HL-60/S4 (cell line): ENCODE measurements at regions not wholly inside any gene's neighbourhood (a gene's known extent, or its start where the extent isn't known, plus 50 kb on each side); places are given as distances from the start of the nearest gene placed in this dataset.

Experiments used
- in situ Hi-C: fragments of 300-500 bp; cut with MboI; formaldehyde crosslinking; loops from 2 replicates; pipeline ENCODE4 v1.14.3; 2022; ENCODE audit warnings: low sequenced_read_pairs

DNA sequence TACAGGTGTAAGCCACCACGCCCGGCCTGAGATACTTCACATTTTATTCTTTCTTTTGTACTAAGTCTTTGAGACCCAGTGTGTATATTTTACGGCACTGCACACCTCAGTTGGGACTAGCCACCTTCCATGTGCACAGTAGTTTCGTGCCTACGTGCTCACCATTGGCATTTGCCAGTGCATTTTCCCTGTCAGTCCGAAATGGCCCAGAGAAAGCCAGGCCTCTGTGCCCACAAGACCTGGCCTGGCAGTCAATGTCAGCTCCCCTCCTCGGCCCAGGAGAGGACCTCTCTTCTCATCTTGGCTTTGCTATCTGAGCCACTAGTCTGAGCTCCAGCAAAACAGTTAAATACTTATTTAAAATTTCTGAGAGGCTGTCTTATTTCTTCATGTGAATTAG, 147.8 kb upstream of the KLHL29 start:
- in situ Hi-C loops = no loop called here

DNA sequence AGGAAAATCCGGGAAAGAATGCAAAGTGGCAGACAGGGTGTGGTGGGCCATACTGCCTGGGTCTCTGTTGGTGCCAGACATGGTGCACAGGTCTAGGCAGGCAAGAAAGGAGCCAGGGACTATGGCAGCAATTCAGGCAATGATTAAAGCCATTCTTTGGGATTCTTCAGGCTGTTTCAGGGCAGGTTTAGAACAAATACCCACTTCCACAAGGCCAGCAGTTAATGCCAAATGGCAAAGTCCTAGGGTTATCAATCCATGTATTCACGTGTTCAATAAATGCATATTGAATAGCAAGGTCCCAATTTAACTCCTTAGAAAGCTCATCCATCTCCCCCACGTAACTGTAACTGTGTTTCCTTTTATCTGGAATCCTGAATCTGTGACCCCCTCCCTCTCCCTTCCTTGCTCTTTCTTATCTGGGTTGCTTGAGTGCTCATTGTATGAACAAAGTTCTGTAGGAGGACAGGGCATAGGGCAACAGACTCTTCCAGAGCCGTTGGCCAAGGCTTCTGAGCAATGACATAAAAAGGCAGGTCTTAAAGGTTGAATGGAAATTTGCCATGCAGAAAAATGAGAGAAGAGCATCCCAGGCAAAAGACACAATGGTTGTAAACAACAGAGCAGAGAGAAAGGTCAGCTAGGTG, 146.8 kb upstream of the KLHL29 start:
- in situ Hi-C loops = no loop called here

DNA sequence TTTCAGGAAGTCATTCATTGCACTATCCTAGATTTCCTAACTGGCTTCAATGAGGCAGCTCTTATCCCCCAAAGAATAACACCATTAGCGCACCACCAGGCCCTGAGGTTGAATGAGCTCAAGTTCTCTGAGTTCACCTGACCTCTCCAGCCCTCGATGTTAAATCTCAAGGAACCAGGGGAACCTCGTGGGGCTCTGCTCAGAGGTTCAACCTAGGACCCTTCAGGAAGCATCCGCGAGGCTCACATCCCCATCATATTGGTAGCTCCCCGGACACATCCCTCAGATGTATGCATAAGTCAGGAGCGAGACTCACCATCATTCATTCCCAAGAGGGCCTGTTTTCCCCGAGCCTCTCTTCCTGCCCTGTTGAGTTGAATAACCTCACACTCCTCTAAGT, 145.6 kb upstream of the KLHL29 start:
- in situ Hi-C loops = no loop called here

DNA sequence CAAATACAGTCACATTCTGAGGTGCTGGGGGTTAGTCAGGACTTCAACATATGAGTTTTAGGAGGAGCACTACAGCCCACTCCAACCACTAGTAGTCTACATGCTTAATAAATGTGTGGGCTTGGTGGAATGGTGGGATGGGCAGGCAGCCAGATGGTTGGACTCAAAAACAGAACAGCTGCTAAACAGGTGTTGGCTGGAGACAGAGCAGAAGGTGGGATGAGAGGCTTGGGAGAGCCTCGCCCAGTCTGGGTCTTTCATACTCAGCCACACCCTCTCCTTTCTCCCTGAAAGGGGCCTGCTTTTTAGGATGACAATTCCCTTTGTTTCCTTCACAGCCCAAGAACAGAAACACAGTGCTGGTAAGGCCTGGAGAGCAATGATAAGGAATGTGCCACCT, 143.9 kb upstream of the KLHL29 start:
- in situ Hi-C loops = no loop called here

DNA sequence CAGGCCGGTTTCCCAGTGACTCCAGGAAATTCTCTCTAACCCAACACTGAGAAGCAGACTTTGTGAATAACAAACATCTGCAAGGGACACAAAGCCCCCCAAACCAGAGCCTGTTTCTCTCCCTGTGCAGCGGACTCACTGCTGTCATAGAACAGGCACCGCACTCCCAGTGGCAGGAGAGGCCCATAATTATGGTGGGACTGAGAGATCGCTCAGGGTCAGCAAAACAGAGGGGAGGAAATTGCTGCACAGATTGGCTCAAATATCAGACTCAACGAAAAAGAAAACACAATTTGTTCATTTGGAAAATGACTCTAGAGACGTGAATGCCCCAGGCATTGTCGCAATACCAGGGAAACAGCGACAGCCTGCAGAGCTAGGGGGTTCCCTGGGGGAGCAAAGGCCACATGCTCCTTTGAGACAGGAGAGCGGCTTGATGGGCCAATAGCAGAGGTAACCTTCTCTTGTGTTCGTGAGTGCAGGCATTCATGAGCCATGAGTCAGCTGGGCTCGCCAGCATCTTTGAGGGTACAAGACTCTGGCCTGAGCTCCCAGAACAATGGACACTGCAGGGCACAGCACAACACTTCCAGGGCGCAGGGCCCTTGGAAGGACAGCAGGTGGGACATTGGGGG, 143.3 kb upstream of the KLHL29 start:
- in situ Hi-C loops = no loop called here

DNA sequence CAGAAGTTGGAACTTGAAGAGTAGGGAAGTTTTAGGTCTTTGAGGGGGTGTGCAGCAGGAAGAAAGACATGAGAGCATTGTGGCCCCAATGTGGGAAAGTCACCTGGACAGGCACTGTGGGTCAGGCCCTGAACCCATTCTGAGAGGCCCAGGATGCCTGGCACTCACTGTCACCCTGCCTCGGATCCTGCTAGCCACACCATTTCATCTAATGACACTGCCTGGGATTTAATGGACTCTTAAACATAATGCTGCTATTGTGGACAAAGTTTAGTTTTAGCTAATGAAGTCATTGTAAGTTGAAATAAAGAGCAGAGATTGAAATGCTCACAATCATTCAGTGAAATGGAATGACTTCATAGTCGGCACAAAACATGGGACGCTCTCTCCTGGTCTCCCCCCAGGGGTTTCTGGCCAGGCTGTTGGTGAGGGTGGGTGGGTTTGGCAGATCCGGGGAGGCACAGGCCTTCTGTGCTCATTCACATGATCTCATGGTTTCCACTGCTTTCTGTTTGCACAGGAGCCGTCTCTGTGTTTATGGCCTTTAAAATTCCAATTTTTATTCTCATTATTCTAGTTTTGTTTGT, 141.8 kb upstream of the KLHL29 start:
- in situ Hi-C loops = no loop called here

DNA sequence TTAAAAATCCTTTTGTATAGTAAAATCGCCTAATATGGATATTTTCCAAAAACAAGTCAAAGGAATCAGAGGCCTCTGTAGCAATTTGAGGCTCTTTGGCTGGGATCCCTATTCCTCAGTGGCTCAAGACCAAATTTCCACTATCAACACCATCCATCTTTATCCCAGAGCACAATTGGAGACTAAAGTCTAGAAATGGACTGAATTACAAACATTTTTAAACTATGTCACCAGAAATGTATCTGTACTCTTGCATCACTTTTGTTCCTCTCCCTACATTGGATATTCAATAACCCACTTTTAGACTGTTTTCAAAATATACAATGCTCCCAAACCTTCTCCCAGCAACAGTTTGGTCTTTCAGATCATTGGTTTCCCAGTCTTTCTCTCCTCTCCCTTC, 140.4 kb upstream of the KLHL29 start:
- in situ Hi-C loops = no loop called here

DNA sequence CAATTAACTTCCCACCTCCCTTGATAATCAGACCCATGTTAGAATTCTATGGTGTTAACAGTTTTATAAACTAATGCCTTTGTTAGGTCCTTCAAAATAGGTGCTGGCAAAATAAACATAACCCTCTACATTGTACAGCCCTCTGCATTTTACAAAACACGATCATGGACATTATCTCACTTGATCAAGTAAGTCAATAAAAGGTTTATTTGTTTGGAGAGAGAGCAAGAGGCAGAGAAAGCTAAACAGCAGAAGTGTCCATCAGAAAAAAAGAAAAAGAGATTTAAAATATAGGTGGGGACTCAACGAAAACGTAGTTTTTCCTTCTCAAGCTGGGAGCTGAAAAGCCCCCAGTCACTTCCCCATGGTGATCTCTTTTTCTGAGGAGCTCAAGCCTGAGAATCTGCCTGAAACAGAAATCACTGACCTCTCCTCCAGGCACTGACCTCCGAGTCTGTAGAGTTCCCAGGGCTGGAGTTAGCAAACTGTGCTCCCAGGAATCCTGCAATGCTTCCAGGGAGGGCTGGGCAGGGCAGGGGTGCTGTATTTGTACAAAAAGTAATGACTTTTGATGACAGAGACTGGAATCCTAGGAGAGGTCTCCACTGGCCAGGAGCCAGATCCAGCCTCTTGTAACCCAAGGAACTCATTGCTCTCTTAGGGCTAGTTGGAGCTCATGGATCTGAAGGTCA, 137.8 kb upstream of the KLHL29 start:
- in situ Hi-C loops = no loop called here

DNA sequence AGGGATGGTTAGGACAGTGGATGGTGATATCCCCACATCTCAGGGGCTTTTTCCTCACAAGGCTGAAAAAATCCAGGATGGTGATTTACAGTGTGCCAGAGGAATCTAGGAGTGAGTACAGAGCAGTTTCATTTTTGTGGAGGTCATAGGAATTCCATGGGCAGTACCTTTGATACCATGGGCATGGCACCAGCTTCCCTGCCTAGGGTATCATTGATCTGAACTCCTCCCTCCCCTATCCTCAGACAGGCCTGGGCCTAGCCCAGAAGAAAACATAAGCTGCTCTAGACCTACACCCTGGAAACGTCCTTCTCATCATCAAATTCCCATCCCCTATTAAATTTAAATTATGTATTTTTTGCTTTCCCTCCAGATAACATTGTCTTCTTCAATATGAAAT, 136.3 kb upstream of the KLHL29 start:
- in situ Hi-C loops = no loop called here

DNA sequence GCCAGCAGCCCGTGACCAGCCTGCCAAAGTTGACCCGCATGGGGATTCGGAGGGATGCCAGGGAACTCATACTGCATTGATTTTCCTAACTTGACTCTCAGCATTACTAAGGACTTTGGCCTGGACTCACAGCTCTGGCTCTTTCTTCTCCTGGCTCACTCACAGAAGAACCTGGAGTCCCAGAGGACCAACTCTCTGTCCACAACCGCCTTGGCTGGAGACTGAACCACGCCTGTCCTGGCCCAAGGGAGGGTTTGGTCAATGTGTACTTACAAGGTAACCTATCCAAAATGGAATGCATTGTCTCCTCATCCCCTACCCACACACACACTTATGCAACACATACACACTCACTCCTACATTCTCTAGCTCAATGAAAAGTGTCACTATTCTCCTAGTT, 135.6 kb upstream of the KLHL29 start:
- in situ Hi-C loops = no loop called here

DNA sequence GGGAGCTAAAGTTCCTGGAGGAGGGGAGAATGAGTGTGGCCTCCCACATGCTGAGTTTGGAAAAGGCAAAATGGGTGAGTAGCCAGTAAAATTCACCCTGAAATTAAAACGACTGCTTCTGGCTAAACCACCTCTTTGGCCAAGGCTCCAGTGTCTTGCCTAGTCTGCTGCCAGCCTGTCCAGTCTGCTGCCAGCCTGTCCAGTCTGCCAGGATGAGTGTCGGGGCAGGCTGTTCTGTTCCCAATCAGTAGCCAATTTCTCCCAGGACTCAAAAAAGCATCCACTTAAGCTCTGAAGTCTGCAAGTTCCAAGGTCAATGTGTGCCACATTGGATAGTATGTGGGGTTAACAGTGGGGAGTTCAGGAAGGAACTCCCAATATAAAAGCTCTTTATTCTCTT, 134.6 kb upstream of the KLHL29 start:
- in situ Hi-C loops = no loop called here

DNA sequence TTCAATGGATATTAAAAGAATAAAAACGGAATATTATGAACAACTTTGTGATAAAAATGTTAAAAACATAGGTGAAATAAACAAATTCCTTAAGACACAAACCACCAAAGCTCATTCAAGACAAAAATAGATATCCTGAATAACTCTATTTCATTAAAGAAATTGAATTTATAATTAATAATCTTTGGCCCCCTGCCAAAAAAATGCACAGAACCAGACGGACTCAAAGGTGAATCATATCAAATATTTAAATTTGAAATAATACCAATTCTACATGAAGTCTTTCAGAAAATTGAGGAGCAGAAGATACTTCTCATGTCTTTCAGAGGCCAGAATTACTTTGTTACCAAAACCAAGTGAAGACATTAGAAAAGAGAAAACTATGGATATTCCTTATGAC, 128.3 kb upstream of the KLHL29 start:
- in situ Hi-C loops = no loop called here

DNA sequence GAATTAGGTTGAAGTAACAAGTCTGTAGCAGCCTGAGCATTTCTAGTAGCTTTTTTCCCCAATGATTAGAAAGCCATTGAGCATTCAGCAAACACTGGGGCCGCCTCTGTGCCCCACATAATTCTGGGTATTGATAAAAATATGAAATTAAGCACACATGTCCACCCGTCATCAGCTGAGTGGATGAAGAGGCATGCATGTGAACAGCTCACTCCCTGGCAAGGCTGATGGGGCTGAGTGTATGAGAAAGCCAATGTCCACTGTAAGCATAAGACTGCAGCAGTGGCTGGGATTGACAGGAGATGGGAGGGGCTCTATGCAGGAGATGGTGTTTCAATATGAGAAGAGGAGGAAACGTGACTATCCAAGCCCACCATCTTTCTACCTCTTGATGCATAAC, 124.4 kb upstream of the KLHL29 start:
- in situ Hi-C loops = no loop called here

DNA sequence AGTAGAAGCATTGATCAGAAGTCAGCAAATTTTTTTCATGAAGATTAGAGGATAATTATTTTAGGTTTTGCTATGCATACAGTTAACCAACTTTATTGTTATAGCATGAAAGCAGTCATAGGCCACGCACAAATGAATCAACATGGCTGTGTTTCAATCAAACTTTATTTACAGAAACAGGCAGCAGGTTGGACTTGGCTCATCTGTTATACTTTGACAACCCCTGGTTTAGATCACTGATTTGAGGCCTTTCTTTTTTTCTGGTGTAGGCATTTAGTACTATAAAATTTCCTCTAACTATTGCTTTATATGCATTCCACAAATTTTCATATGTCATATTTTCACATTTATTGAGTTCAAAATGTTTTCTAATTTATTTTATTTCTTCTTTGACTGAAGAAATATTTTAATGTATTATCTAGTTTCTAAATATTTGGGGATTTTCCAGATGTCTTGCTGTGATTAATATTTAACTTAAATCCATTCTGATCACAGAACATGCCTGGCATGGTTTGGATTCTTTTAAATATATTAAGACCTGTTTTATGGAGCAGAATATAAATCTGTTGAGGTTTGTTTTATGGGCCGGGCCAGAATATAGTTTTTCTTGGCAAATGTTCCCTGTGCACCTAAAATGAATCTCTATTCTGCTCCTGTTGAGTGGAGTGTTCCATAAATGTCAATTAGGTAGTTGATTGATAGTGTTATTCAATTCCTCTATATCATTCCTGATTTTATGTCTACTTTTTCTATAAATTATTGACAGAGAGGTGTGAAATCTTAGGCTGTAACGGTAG, 116.3 kb upstream of the KLHL29 start:
- in situ Hi-C loops = no loop called here

DNA sequence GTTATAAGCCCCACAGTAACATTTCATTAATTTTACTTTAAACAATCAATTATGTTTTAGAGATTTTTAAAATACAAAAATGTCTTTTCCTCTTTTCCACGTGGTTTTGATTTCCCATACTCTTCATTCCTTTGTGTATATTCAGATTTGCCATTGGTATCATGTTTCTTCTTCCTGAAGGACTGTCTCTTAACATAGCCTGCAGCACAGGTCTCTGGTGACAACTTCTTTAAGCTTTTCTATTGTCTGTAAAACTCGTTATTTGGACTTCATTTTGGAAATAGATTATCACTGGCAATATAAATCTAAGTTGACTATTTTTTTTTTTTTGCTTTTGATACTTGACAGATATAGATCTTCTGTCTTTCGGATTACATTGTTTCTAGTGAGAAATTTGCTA, 115.2 kb upstream of the KLHL29 start:
- in situ Hi-C loops = no loop called here

DNA sequence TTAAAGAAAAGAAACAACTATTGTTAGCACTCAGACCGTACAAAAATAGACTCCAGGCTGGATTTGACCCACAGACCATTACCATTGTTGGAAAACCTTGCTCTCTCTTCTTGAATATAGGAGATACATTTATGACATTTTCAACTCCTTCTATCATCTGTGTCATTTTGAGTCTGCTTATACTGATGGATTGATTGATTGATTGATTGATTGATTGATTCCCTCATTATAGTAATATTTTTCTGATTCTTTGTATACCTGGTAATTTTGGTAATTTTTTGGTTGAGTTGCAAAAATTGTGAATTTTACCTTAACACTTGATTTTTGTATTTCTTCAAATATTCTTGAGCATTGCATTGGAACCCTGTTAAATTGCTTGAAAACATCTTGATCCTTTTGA, 114.2 kb upstream of the KLHL29 start:
- in situ Hi-C loops = no loop called here

DNA sequence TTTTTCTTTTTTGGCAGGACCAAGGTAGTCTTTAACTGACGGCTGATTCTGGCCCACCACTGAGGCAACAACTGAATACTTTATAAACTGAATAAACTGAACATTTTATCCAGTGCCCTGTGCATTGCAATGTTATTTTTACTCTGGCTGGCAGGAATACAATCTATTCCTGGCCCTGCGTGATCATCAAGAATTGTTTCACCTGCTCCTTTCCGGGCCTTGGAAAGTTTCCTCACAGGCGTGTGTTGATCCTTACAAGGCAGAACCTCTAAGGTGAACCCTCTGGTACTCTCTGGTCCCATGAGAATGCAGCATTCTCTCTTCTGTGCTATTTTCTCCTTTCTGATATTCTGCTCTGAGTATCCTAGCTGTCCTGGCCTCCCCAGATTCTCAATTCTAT, 113.7 kb upstream of the KLHL29 start:
- in situ Hi-C loops = no loop called here

DNA sequence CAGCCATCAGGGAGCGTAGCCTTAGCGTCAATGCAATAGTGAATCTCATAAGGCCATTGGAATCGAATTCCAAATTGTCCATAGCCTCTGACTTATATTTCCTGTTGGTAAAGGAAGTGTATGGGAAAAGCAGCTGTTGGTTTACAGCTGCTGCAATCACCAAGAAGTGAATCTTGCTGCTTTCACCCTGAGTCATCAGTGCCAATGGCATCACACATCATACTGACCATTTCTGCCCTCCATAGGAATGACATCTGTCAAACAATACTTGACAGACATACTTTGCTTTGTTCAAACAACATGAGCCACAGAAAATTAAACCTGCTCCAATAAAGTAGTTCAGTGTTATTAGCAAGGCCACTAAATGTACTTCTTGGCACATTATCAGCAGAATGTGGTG, 111.2 kb upstream of the KLHL29 start:
- in situ Hi-C loops = no loop called here

DNA sequence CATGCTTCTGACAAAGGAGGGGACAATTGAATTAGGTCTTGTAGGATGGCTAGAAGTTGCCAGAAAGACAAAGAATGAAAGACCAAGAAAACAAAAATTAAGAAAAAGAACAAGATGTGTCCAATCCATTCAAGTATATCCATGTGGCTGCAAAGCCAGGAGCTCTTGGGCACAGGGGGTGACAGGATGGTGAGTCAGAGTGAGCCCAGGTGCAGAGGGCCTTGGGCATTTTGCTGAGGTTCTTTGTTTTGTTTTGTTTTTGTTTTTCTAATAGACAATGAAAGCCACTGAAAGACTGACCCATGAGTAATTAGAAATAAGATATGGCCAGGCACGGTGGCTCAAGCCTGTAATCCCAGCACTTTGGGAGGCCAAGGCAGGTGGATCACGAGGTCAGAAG, 104.6 kb upstream of the KLHL29 start:
- in situ Hi-C loops = no loop called here

DNA sequence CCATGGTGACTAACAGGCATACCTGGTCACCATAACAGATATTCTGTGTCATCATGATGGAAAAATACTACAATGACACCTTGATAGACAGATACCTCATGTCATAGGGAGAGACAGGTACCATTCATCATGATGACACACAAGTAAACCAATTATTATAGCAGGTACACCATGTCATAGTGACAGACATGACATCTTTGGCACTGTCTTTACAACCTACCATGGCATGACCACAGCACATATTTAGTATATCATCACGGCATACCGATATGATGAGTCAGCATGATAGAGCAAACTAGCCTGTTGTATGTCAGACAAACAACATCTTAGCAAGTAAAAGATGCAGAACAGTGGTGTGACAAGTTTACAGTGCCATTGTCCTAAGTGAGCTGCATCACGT, 101.3 kb upstream of the KLHL29 start:
- in situ Hi-C loops = no loop called here

DNA sequence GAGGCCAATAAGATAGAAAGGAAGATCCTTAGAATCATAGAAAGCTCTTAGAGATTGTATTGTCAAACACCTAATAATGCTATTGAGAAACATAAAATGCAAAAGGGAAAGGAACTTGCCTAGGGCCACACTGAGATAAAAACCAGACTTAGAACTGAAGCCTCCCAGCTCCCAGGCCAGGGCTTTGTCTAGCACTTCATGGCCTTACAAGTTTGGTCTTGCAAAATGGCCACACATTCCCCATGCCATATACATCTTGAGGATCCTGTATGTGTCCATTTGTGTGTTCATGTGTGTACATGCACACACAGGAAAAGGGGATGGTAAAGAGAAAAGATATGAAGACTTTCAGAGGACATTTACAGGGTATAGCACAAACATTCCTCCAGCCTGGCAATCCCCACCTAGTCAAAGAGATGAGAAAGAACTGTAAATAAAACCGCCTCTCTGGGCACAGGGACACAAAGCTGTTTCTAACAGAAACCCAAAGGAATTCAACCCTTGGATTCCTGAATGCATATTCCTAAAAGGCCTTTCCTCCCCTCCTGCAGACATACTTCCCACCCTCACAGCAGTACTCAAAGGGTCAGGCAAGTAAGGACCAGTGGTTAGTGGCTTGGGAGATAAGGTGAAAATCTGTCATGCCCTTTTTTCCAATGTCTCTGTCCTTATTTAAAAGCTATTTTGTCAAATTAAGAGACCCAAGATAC, 99.7 kb upstream of the KLHL29 start:
- in situ Hi-C loops = no loop called here
